GM19468 (cell line): ENCODE measurements at regions not wholly inside any gene's neighbourhood (a gene's known extent, or its start where the extent isn't known, plus 50 kb on each side); places are given as distances from the start of the nearest gene placed in this dataset.
"Not testable (repeated sequence)": the region's sequence is repeated elsewhere in the genome, so short reads cannot be mapped to it uniquely, and the experiment has no call there.

Source experiments
- ATAC-seq: cut with Tn5 transposase; IDR thresholded peaks from one replicate; pipeline ENCODE4 v1.9.1; 2021; ENCODE audit warnings: mild to moderate bottlenecking, moderate library complexity, moderate number of reproducible peaks; ENCODE audit not compliant: unreplicated experiment; ENCODE audit errors: extremely low read depth

- ATAC-seq: no peak
These were observed 316.8 kb downstream of the CETN3 start for GRCh38 chr5:90092734-90093133.

GRCh38 chr5:90084342-90084741 is 325.2 kb downstream of the CETN3 start:
- no peak for ATAC-seq

- not testable (repeated sequence) for ATAC-seq
These were observed 336.5 kb downstream of the CETN3 start for GRCh38 chr5:90073026-90073570.

DNA sequence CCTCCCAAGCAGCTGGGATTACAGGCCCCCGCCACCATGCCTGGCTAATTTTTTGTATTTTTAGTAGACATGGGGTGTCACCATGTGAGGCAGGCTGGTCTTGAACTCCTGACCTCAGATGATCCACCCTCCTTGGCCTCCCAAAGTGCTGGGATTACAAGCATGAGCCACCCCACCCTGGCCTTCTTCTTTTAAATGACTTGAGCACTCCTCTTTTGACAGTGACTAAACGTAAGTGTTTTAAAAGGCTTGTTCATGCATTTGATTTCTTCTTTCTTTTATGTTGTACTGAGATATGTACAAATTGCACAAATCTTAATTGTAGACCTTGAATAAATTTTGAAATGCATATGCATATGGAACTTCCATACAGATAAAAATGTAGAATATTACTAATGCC is 337.9 kb downstream of the CETN3 start:
- no peak for ATAC-seq

GRCh38 chr5:90071066-90071465 is 338.5 kb downstream of the CETN3 start:
- no peak for ATAC-seq

DNA sequence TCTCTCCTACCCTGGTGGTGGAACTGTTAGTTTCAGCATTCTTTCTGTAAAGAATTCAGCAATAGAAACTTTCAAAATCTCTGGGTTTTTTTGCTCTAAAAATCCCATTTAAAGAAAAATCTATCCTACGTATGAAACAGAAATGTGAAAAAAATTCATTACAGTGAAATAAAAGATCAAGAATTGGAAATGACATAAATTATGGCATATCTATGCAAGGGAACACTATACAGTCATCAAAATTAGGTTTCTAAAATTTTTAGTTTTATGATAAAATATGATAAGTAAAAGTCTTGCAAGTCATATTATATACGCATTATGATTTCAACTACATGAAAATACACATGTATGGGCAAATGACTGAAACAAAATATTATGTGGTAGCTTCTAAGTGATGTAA is 342.6 kb downstream of the CETN3 start:
- no peak for ATAC-seq

DNA sequence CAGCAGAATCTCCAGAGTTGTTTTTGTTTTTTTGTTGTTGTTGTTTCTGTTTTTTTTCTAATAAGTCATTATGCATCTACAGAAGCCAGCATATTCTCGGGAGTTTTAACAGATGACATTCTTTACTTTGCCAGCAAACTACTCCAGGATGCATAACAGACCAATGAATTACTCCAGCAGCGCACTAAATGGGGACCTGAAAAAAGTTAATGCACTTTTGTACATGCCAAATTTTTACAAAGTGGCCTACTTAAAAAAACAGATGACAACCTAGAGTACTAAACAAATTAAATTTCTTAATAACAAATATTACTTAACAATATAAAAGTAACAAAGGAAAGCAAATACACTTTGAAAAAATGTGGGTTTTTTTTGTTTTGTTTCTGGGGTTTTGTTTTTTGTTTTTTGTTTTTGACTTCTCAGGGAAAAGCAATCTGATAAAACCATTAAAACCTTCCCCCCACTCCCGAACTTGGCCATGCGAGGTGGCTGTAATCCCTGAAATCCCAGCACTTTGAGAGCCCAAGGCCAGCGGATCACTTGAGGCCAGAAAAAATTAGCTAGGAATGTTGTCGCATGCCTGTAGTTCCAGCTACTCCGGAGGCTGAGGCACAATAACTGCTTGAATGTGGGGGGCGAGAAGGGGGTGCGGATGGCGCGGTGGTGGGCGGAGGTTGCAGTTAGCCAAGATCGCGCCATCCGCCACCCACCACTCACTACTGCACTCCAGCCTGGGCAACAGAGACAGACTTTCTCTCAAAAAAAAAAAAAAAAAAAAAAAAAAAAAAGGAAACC is 352.4 kb downstream of the CETN3 start:
- no peak for ATAC-seq

GRCh38 chr5:90055831-90056328 is 353.7 kb downstream of the CETN3 start:
- ATAC-seq: no peak

GRCh38 chr5:90054612-90055011 is 354.9 kb downstream of the CETN3 start:
- ATAC-seq: no peak

GRCh38 chr5:90051756-90052155 is 357.8 kb downstream of the CETN3 start:
- no peak for ATAC-seq

DNA sequence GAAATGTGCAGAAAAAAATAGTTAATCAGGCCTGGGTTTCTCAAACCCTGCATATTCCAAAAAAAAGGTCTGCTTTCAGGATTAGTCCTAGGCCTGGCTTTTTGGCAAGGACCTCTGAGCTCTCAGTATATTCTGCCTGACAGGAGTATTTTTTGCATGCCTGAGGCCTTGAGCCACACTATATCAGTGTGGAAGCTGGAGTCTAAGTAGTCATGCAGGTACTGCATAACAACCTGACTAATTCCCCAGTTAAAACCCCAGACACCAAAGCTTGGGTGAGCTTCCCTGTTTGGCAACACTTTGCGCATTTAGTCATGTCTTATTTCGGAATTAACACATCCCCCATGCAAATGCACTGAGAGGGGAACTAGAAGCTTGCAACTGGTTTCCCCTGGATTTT is 359.5 kb downstream of the CETN3 start:
- no peak for ATAC-seq

GRCh38 chr5:90047113-90047512 is 362.4 kb downstream of the CETN3 start:
- ATAC-seq: no peak

DNA sequence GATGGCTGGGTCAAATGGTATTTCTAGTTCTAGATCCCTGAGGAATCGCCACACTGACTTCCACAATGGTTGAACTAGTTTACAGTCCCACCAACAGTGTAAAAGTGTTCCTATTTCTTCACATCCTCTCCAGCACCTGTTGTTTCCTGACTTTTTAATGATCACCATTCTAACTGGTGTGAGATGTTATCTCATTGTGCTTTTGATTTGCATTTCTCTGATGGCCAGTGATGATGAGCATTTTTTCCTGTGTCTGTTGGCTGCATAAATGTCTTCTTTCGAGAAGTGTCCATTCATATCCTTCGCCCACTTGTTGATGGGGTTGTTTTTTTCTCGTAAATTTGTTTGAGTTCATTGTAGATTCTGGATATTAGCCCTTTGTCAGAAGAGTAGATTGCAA is 369.5 kb downstream of the CETN3 start:
- not testable (repeated sequence) for ATAC-seq

DNA sequence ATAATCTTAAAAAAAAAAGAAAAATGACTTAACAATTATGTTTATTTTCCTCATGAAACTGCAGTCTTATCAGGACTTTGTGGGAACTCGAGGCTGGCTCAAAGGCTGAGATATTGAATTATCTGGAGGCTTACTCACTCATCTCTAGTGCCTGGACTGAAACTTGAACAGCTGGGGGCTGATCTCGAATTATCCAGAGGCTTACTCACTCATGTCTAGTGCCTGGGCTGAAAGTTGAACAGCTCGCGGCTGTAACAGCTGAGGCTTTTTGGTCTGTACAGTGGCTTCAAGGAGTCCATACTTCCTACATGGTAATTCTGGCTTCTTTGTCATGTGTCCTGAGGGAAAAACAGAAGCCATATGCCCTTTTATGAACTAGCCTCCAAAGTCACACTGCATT is 371.9 kb downstream of the CETN3 start:
- ATAC-seq: no peak

GRCh38 chr5:90022711-90023053 is 386.9 kb downstream of the CETN3 start:
- no peak for ATAC-seq

GRCh38 chr5:90022002-90022710 is 387.4 kb downstream of the CETN3 start:
- no peak for ATAC-seq

- peak; percentile 86 for ATAC-seq
These were observed 388.7 kb downstream of the CETN3 start for GRCh38 chr5:90020575-90021538.

DNA sequence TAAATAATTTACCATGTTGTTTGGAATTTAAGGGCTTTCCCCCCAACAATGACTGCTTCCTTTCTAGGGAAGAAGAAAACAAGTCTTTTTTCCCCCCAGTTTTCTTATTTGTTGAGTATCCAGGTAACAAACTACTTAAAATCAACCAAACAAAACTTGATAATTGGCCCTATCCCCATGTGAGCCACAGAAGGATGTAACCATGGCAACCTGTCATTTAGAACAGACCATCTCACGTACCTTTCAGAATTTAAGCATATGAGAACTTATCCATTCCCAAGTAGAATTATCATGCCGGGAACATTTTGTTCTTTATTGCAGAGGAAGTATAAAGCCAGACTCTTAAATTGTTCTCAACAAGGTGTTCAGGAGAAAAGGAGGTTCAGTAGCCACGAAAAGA is 392.3 kb downstream of the CETN3 start:
- no peak for ATAC-seq

- peak; percentile 82 for ATAC-seq
These were observed 394.0 kb downstream of the CETN3 start for GRCh38 chr5:90015584-90016018.

DNA sequence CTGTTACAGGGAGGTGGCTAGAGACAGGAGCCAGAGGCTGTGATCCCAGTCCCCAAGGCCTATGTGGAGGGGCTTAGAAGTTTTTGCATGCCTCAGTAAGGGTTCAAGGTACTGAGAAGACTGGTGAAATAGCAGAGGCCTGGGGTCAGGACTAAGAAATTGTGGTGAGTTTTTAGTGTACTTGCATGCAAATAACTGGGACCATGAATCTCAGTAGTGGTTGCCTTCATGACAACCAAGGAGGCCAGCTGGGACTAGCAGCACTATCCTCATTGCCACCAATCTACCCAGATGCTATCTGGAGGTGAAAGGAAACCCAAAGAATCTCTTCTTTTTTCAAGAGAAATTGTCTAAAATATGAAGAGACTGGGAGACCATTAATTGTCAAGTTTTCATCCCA is 395.1 kb downstream of the CETN3 start:
- peak; percentile 73 for ATAC-seq
